ENCODE measurements at regions not wholly inside any gene's neighbourhood (a gene's known extent, or its start where the extent isn't known, plus 50 kb on each side); places are given as distances from the start of the nearest gene placed in this dataset.

DNA sequence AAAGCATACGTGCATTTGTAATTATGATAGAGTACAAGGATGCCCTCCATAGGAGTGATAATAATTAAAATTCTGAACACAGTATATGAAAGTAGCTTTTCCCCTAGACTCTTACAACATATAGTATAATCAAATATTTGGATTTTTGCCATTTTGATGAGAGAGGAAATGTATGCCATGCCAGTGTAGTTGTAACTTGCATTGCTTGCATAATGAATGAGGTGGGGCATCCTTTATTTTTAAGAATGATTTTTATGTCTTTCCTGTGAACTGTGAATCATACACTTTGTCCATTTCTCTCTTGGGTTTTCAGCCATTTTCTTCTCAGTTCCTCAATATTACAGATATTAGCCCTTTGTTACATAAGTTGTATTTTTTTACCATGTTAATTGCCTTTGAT is 197.5 kb downstream of the SCG2 start:
- TF ChIP-seq ZFX (IDR thresholded peaks at IDR 0.05), result no peak
- TF ChIP-seq, protein P1, sequence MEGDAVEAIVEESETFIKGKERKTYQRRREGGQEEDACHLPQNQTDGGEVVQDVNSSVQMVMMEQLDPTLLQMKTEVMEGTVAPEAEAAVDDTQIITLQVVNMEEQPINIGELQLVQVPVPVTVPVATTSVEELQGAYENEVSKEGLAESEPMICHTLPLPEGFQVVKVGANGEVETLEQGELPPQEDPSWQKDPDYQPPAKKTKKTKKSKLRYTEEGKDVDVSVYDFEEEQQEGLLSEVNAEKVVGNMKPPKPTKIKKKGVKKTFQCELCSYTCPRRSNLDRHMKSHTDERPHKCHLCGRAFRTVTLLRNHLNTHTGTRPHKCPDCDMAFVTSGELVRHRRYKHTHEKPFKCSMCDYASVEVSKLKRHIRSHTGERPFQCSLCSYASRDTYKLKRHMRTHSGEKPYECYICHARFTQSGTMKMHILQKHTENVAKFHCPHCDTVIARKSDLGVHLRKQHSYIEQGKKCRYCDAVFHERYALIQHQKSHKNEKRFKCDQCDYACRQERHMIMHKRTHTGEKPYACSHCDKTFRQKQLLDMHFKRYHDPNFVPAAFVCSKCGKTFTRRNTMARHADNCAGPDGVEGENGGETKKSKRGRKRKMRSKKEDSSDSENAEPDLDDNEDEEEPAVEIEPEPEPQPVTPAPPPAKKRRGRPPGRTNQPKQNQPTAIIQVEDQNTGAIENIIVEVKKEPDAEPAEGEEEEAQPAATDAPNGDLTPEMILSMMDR (conservative IDR thresholded peaks at IDR 0.05), result no peak
- H3K27ac ChIP-seq, result no peak overlapping the region

DNA sequence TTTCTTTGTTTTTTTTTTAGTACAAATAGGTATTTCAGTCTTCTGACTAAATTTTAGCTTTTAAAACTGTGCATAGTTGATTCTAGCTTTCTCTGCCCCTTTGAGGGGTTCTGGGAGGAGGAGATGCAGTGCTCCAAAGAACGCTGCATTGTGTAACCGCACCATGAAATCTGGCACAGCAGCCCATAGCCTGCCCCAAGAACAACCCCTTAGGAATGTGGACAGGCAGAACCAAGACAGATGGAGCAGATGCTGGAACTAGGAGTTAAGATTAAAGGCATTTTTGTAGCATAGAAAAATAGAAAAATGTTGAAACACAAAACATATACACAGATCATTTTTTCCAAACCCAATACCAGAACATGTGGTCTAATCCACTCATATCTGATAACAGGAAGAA is 187.5 kb downstream of the SCG2 start:
- TF ChIP-seq, protein P1 (conservative IDR thresholded peaks at IDR 0.05), result no peak
- no peak for TF ChIP-seq ZFX (IDR thresholded peaks at IDR 0.05)
- H3K27ac ChIP-seq, result no peak overlapping the region

DNA sequence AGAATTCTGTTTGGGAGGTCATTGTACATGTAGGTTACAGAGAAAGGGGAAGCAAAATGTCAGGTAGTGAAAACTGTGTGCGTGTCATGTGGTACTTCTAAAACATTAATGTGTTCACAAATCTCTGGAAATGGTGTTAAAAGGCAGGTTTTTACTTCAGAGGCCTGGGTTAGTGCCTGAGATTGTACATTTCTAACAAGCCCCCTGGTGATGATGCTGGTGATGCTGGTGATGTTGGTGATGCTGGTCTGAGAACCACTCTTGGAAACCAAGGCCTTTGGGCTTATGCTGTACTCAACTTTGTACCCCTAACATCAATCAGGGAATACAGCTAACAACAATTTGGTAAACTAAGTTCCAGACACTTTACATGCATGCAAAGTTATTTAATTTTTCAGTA is 187.1 kb downstream of the SCG2 start:
- TF ChIP-seq, protein P1 (conservative IDR thresholded peaks at IDR 0.05), result no peak
- no peak for TF ChIP-seq ZFX (IDR thresholded peaks at IDR 0.05)
- no peak overlapping the region for H3K27ac ChIP-seq

DNA sequence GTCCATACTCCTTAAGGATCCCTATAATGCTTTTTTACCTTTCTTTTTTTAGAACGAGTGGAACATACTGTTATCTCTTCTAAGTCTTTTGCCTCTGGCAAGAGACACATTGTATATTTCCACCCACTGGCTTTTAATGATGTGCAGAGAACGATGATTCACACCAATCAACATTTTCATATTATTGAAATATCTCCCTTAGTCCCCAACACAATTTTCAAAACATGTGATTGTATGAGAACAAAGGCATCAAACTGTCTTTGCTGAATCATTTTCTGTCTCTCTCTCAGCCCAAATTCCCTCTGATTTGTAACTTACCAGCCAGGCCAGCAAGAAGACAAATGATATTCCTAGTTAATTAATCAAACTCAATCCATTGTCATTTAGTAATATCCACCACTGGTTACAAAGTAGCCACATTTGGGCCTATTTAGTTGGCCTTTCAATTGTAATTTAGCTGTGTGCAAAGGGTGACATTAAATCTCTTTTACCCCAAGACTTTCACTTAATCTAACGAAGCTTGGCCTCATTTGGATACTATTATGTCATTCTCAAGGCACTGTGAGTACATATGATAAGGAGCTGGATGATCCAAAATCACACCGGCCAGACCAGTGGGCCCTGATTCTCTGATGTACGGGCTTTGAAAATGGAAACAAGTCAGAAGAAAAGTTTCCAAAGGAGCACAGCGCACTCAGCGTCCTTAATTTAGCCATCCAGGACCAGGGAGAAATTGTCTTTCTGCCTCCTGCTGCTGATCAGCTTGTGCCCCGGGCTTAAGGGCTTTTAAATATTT is 185.1 kb downstream of the SCG2 start:
- TF ChIP-seq, protein P1 (conservative IDR thresholded peaks at IDR 0.05), result no peak
- TF ChIP-seq ZFX (IDR thresholded peaks at IDR 0.05), result no peak

DNA sequence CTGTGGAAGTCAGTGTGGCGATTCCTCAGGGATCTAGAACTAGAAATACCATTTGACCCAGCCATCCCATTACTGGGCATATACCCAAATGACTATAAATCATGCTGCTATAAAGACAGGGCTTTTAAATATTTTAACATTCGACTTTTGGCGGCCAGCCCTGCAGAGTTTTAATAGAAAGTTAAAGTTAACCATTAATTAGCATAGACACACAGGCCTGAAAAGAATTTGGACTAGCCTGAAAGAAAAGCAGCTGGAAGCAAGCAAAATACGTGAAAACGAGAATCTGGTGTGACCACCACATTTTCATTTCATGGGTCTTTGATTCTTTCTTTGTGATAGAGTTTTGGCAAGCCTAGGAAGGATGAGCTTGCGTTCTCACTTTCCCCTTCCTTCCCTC is 184.0 kb downstream of the SCG2 start:
- TF ChIP-seq ZFX (IDR thresholded peaks at IDR 0.05), result no peak
- TF ChIP-seq, protein P1 (conservative IDR thresholded peaks at IDR 0.05), result no peak
- H3K27ac ChIP-seq, result no peak overlapping the region

More for the DNA sequence above, 185.1 kb downstream of the SCG2 start:
- H3K27ac ChIP-seq, result no peak overlapping the region

DNA sequence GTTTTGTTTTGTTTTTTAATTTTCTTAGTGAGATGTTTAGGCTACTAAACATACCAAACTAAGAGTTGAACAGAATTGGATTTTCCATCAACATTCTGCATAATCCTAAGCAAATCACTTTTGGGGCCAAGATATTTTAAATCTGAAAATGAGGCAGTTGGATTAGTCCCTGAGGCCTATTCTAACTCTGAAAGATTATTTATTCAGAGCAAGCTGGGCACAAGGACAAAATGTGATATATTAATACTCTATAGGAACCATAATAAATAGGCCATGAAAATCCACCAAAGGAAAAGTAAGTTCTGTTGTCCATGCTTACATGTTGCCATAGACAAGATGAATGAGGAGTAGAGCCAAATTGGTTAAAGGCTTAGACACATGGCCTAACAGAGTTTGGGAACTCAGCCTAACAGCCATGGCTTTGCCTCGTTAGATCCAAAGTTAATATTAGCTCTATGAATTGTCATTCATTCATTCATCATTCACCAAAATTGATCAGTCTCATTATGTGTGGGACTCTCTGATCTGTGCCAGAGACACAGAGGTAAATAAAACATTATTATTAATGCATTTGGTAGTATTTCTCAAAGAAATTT is 183.5 kb downstream of the SCG2 start:
- no peak for TF ChIP-seq ZFX (IDR thresholded peaks at IDR 0.05)
- TF ChIP-seq, protein P1 (conservative IDR thresholded peaks at IDR 0.05), result no peak
- H3K27ac ChIP-seq, result no peak overlapping the region

DNA sequence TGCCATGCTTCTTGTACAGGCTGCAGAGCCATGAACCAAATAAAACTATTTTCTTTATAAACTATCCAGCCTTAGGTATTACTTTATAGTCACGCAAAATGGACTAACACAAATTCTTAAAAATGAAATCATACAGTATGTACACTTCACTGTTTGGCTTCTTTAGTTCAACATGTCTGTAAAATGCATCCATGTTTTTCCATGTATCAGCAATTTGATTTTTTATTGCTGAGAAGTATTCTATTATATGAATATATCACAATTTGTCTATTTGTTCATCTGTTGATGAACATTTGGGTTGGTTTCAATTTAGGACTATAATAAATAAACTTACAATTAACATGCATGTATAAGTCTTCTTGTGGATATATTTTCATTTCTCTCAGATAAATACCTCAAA is 182.1 kb downstream of the SCG2 start:
- TF ChIP-seq ZFX (IDR thresholded peaks at IDR 0.05), result no peak
- TF ChIP-seq, protein P1 (conservative IDR thresholded peaks at IDR 0.05), result no peak
- no peak overlapping the region for H3K27ac ChIP-seq

All from C4-2B (cell line).